HepG2 (cell line): ENCODE measurements at regions not wholly inside any gene's neighbourhood (a gene's known extent, or its start where the extent isn't known, plus 50 kb on each side); places are given as distances from the start of the nearest gene placed in this dataset.

Experiments
- ETV6 ChIP-seq: sonication (generic); formaldehyde crosslinking; conservative IDR thresholded peaks from 2 replicates; pipeline ENCODE4 v1.4.0; 2020; ENCODE audit warnings: missing genetic modification reagents
- GFI1 ChIP-seq: sonication (generic); formaldehyde crosslinking; IDR thresholded peaks from 2 replicates; pipeline ENCODE4 v1.5.0; 2020; ENCODE audit warnings: missing genetic modification reagents, mild to moderate bottlenecking, borderline replicate concordance
- KLF6 ChIP-seq: IDR thresholded peaks from 2 replicates; pipeline ENCODE4 v1.8.0; 2016; ENCODE audit warnings: missing biosample characterization, missing genetic modification reagents
- ZNF232 ChIP-seq: sonication (generic); formaldehyde crosslinking; IDR thresholded peaks from 2 replicates; pipeline ENCODE4 v1.4.0; 2020; ENCODE audit warnings: missing genetic modification reagents, borderline replicate concordance
- ZNF33A ChIP-seq: sonication (generic); formaldehyde crosslinking; IDR thresholded peaks from 2 replicates; pipeline ENCODE4 v1.5.1; 2020; ENCODE audit warnings: missing genetic modification reagents, mild to moderate bottlenecking, moderate library complexity, borderline replicate concordance
- ZNF747 ChIP-seq: sonication (generic); formaldehyde crosslinking; IDR thresholded peaks from 2 replicates; pipeline ENCODE4 v1.8.1; 2023; ENCODE audit warnings: missing genetic modification reagents, mild to moderate bottlenecking, borderline replicate concordance
- TF ChIP-seq, protein P1 (sequence below): sonication (generic); formaldehyde crosslinking; IDR thresholded peaks from 2 replicates; pipeline ENCODE4 v1.5.0; 2020; ENCODE audit warnings: mild to moderate bottlenecking, missing genetic modification reagents, moderate library complexity
- TF ChIP-seq, protein P2 (sequence below): sonication (generic); formaldehyde crosslinking; IDR thresholded peaks from 2 replicates; pipeline ENCODE4 v1.8.1; 2023; ENCODE audit warnings: missing genetic modification reagents, inconsistent platforms, borderline replicate concordance

DNA sequence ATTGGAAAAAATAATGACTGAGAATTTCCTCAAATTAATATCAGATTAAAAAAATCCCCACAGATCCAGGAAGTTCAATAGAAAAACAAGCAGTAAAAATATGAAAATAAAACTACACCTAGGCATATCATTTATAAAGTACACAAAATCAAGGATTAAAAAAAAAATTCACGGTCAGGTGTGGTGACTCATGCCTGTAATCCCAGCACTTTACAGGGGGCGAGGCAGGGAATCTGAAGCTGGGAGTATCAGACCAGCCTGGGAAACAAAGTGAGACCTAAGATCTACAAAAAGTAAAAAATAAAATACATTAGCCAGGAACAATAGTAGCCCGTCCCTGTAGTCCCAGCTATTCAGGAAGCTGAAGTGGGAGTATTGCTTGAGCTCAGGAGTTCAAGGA is 778.3 kb upstream of the ALCAM start:
- no peak for TF ChIP-seq KLF6 (CRISPR knock-in tag)
- TF ChIP-seq GFI1 = no peak
- TF ChIP-seq, protein P1, sequence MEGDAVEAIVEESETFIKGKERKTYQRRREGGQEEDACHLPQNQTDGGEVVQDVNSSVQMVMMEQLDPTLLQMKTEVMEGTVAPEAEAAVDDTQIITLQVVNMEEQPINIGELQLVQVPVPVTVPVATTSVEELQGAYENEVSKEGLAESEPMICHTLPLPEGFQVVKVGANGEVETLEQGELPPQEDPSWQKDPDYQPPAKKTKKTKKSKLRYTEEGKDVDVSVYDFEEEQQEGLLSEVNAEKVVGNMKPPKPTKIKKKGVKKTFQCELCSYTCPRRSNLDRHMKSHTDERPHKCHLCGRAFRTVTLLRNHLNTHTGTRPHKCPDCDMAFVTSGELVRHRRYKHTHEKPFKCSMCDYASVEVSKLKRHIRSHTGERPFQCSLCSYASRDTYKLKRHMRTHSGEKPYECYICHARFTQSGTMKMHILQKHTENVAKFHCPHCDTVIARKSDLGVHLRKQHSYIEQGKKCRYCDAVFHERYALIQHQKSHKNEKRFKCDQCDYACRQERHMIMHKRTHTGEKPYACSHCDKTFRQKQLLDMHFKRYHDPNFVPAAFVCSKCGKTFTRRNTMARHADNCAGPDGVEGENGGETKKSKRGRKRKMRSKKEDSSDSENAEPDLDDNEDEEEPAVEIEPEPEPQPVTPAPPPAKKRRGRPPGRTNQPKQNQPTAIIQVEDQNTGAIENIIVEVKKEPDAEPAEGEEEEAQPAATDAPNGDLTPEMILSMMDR (CRISPR knock-in tag) = no peak
- no peak for TF ChIP-seq ZNF232 (CRISPR knock-in tag)
- no peak for TF ChIP-seq ZNF747 (CRISPR knock-in tag)
- TF ChIP-seq ETV6 (CRISPR knock-in tag) = no peak
- TF ChIP-seq ZNF33A (CRISPR knock-in tag) = no peak
- TF ChIP-seq, protein P2, sequence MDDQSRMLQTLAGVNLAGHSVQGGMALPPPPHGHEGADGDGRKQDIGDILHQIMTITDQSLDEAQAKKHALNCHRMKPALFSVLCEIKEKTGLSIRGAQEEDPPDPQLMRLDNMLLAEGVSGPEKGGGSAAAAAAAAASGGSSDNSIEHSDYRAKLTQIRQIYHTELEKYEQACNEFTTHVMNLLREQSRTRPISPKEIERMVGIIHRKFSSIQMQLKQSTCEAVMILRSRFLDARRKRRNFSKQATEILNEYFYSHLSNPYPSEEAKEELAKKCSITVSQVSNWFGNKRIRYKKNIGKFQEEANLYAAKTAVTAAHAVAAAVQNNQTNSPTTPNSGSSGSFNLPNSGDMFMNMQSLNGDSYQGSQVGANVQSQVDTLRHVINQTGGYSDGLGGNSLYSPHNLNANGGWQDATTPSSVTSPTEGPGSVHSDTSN (CRISPR knock-in tag) = no peak
